Osteocyte (in vitro differentiated cells): ENCODE measurements at regions not wholly inside any gene's neighbourhood (a gene's known extent, or its start where the extent isn't known, plus 50 kb on each side); places are given as distances from the start of the nearest gene placed in this dataset.
"Not testable (repeated sequence)": the region's sequence is repeated elsewhere in the genome, so short reads cannot be mapped to it uniquely, and the experiment has no call there.

Experiments used
- DNase-seq: peaks from one replicate; pipeline ENCODE4 v3.0.0; 2021; ENCODE audit warnings: mixed read lengths; ENCODE audit not compliant: unreplicated experiment; ENCODE audit errors: extremely low spot score
- H3K27ac Mint-ChIP-seq: one replicate; pipeline ENCODE4 v1.8.0; 2021; ENCODE audit warnings: mild to moderate bottlenecking, mixed read lengths; ENCODE audit not compliant: unreplicated experiment
- H3K27me3 Mint-ChIP-seq: one replicate; pipeline ENCODE4 v1.8.0; 2021; ENCODE audit warnings: mixed read lengths; ENCODE audit not compliant: unreplicated experiment
- H3K36me3 Mint-ChIP-seq: one replicate; pipeline ENCODE4 v1.8.0; 2021; ENCODE audit warnings: mixed read lengths; ENCODE audit not compliant: unreplicated experiment
- H3K4me1 Mint-ChIP-seq: one replicate; pipeline ENCODE4 v1.8.0; 2021; ENCODE audit warnings: mixed read lengths; ENCODE audit not compliant: unreplicated experiment
- H3K4me3 Mint-ChIP-seq: one replicate; pipeline ENCODE4 v1.8.0; 2021; ENCODE audit warnings: mild to moderate bottlenecking, moderate library complexity, mixed read lengths; ENCODE audit not compliant: unreplicated experiment
- H3K9me3 Mint-ChIP-seq: one replicate; pipeline ENCODE4 v1.8.0; 2021; ENCODE audit warnings: mixed read lengths; ENCODE audit not compliant: unreplicated experiment
- CTCF ChIP-seq: fragments of 200-600 bp; sonication (generic); IDR thresholded peaks from 2 replicates; pipeline ENCODE4 v1.5.0; 2021; ENCODE audit warnings: antibody characterized with exemption, mild to moderate bottlenecking, moderate library complexity

- Mint-ChIP-seq H3K9me3 (no peaks in the 10 kb centered on the region), H3K36me3 (no peaks in the 10 kb centered on the region), H3K27ac (no peak overlapping the region), H3K27me3 (no peaks in the 10 kb centered on the region), H3K4me3 (no peak overlapping the region), H3K4me1 (no peaks in the 10 kb centered on the region)
- no peak for DNase-seq
- no peak for TF ChIP-seq CTCF
These were observed 515.1 kb downstream of the RPL10L start for GRCh38 chr14:46136456-46136855.

GRCh38 chr14:46108228-46108627 is 543.4 kb downstream of the RPL10L start:
- Mint-ChIP-seq H3K9me3 (peaks cover 35% of the 10 kb centered on the region), H3K4me3 (no peak overlapping the region), H3K4me1 (no peaks in the 10 kb centered on the region), H3K27ac (no peak overlapping the region), H3K27me3 (no peaks in the 10 kb centered on the region), H3K36me3 (no peaks in the 10 kb centered on the region)
- TF ChIP-seq CTCF = no peak
- DNase-seq = no peak

- H3K4me3 Mint-ChIP-seq, H3K27me3 Mint-ChIP-seq, H3K36me3 Mint-ChIP-seq, DNase-seq, H3K4me1 Mint-ChIP-seq, H3K27ac Mint-ChIP-seq: not testable (repeated sequence)
- H3K9me3 Mint-ChIP-seq = peaks cover 30% of the 10 kb centered on the region
These were observed 550.7 kb downstream of the RPL10L start for GRCh38 chr14:46100901-46101300.

- no peaks in the 10 kb centered on the region for H3K4me1 Mint-ChIP-seq
- no peaks in the 10 kb centered on the region for H3K27me3 Mint-ChIP-seq
- no peak for TF ChIP-seq CTCF
- no peak overlapping the region for H3K4me3 Mint-ChIP-seq
- no peaks in the 10 kb centered on the region for H3K36me3 Mint-ChIP-seq
- no peak for DNase-seq
- peaks cover 11% of the 10 kb centered on the region for H3K9me3 Mint-ChIP-seq
- H3K27ac Mint-ChIP-seq = no peak overlapping the region
These were observed 559.8 kb downstream of the RPL10L start for GRCh38 chr14:46091819-46092218.

GRCh38 chr14:46087604-46088003 is 564.0 kb downstream of the RPL10L start:
- Mint-ChIP-seq H3K9me3 (peaks cover 11% of the 10 kb centered on the region), H3K4me3 (no peak overlapping the region), H3K27ac (no peak overlapping the region), H3K36me3 (no peaks in the 10 kb centered on the region), H3K4me1 (no peaks in the 10 kb centered on the region), H3K27me3 (no peaks in the 10 kb centered on the region)
- no peak for TF ChIP-seq CTCF
- no peak for DNase-seq

- Mint-ChIP-seq H3K36me3 (no peaks in the 10 kb centered on the region), H3K9me3 (no peaks in the 10 kb centered on the region), H3K27me3 (no peaks in the 10 kb centered on the region), H3K4me3 (no peak overlapping the region), H3K27ac (no peak overlapping the region), H3K4me1 (no peaks in the 10 kb centered on the region)
- TF ChIP-seq CTCF = no peak
- DNase-seq = no peak
These were observed 577.5 kb downstream of the RPL10L start for GRCh38 chr14:46074061-46074460.
